WI38 (cell line): ENCODE measurements at regions not wholly inside any gene's neighbourhood (a gene's known extent, or its start where the extent isn't known, plus 50 kb on each side); places are given as distances from the start of the nearest gene placed in this dataset.

Experiments
- H3K4me3 ChIP-seq: 2 replicates; pipeline ENCODE4 v1.5.1; 2011; ENCODE audit warnings: low read depth, mild to moderate bottlenecking, control low read depth, low read length
- TF ChIP-seq, protein P1 (sequence below): IDR thresholded peaks from 2 replicates; pipeline ENCODE4 v1.5.1; 2012; ENCODE audit warnings: low read depth, mild to moderate bottlenecking, control low read depth, low read length

DNA sequence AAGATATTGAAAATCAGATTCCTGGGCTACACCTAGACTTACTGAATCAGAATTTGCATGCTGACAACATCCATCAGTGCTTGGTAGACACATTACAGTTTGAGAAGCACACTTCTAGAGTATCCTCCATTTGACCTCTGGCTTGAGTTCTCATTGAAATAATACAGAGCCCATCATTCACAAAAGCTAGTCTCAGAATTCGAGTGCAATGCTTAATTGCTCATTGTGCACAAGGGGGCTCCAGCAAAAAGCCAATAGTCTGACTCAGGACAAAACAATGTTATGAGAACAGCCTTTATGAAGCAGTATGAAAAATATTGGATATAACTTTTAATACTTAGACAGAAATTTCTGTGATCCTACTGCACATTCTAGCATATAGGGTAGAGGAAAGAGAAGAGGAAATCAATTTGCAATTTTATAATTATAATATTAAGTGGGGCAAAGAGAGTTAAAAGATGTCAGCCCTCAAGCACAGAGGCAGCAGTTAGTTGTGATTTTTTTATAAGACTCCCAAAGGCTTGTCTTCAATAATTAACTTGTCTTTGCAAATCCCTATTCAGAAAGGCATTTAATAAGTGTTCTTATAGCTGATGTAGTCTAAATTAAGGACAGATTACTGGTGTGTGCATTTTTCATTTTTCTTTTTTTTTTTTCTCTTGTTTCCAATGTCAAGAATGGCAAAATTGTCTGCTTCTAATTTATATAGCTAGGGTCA, 105.8 kb upstream of the ANK3 start:
- TF ChIP-seq, protein P1, sequence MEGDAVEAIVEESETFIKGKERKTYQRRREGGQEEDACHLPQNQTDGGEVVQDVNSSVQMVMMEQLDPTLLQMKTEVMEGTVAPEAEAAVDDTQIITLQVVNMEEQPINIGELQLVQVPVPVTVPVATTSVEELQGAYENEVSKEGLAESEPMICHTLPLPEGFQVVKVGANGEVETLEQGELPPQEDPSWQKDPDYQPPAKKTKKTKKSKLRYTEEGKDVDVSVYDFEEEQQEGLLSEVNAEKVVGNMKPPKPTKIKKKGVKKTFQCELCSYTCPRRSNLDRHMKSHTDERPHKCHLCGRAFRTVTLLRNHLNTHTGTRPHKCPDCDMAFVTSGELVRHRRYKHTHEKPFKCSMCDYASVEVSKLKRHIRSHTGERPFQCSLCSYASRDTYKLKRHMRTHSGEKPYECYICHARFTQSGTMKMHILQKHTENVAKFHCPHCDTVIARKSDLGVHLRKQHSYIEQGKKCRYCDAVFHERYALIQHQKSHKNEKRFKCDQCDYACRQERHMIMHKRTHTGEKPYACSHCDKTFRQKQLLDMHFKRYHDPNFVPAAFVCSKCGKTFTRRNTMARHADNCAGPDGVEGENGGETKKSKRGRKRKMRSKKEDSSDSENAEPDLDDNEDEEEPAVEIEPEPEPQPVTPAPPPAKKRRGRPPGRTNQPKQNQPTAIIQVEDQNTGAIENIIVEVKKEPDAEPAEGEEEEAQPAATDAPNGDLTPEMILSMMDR = no peak
- H3K4me3 ChIP-seq = no peak overlapping the region

- TF ChIP-seq, protein P1 = no peak
- H3K4me3 ChIP-seq = no peak overlapping the region
Observed at GRCh38 chr10:60494774-60495173, 105.1 kb upstream of the ANK3 start.

DNA sequence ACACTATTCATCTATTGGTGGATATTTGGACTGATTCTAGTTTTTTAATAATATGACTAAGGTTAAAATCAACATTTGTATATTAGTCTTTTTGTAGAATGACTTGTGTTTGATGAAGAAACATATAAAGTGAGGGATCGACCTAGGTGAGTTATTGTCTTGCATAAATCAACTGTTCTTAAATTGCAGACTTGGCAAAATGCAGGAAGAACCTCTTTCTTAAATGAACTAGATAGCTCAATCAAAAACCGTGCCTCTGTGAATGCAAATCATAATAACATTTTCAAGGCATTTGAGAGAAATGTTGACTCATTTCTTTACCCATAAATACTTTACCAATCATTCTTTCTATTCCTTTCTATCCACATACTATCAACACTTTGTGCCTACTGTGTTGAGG, 101.5 kb upstream of the ANK3 start:
- no peak overlapping the region for H3K4me3 ChIP-seq

DNA sequence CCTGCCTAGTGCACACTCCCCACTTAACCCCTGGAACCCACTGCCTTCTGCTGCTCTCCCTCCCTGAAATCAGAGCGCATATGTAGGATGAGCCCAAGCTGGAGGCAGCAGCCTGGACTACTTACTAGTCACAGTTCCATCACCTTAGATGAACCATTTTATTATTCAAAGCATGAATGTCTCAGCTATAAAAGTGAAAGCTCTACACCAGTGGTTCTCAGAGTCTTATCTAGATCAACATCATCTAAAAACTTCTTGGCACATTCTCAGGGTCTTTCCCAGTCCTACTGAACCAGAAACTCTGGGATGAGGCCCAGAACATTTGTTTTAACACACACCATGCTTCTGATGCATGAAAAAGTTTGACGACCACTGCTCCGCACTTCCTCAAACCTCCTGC, 100.3 kb upstream of the ANK3 start:
- H3K4me3 ChIP-seq = no peak overlapping the region
- TF ChIP-seq, protein P1 = no peak

More for the DNA sequence above, 101.5 kb upstream of the ANK3 start:
- TF ChIP-seq, protein P1 = no peak

DNA sequence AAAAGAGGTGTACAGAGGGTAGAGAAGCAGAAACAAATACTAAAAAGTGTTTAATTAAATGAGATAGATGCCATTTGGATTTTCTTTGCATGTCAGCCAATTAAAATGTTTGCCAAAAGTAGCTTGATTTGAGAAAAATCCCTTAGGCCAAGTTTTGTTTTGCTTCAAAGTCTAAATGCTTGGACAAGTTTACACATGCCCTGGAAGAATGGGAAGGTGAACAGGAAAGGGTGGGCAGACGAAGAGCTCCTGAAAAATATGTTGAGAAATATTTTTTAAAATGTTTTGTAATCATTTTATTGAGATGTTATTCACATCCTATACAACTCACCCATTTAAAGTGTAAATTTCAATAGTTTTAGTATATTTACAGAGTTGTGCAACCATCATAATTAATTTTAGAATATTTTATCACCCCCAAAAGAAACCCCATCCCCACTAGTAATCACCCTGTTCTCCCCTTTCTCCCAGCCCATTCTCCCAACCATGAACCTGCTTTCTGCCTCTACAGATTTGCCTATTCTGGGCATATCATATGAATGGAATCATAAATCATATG, 98.5 kb upstream of the ANK3 start:
- TF ChIP-seq, protein P1 = no peak
- H3K4me3 ChIP-seq = no peak overlapping the region

DNA sequence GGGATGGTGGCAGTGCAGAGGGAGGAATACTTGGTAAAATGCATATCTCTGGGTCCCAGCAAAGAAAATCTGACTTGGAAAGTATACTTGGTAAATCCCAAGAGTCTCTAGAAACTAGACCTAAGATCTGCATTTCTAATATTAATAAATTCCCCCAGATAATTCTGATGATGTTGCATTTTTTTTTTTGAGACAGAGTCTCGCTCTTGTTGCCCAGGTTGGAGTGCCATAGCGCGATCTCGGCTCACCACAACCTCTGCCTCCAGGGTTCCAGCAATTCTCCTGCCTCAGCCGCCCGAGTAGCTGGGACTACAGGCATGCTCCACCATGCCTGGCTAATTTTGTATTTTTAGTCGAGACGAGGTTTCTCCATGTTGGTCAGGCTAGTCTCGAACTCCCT, 97.9 kb upstream of the ANK3 start:
- H3K4me3 ChIP-seq = no peak overlapping the region
- TF ChIP-seq, protein P1 = no peak

GRCh38 chr10:60485025-60485424, 95.3 kb upstream of the ANK3 start:
- TF ChIP-seq, protein P1 = no peak
- H3K4me3 ChIP-seq = no peak overlapping the region
